ENCODE measurements at regions not wholly inside any gene's neighbourhood (a gene's known extent, or its start where the extent isn't known, plus 50 kb on each side); places are given as distances from the start of the nearest gene placed in this dataset.
A peak's percentile ranks its signal among the peaks of the same experiment; 100 is the strongest.

DNA sequence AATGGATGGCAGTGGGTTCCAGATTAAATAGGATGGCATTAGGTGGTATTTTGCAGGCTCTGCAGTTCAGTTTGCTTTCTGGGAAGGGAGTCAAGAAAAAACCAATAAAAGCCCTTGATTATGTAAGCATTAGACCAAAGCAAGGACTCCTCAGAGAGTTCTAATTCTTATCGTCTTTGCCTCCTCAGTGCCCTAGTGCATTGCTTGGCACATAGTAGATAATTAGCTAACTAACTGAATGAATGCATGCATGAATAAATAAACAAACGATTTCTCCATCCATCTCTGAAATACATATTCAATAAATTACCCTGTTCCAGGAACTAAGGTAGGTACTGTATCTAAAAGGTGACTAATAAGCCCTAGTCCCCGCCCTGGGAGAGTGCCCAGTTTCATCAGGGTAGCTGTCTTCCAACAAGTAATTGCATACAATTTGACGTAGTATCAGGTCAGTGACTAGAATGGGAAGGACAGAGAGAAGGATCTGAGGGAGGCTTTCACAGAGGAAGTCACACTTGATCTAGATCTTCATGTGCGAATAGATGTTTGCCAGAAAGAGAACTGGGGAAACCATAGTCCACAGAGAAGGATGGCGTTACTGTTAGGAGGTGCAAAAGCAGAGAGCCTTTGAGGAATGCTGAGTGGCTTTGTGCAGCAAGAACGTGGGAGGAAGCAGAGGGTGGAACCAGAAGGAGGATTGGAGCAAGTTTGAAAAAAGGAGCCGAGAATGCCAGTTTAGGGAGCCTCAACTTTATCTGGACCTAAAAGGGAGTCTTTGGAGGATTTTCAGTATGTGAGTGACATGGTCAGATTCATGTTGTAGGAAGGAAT, 111.4 kb downstream of the TBX19 start:
- no peak for DNase-seq (ENCODE audit: extremely low read depth in 1 of 2, low read depth in 1 of 2)

DNA sequence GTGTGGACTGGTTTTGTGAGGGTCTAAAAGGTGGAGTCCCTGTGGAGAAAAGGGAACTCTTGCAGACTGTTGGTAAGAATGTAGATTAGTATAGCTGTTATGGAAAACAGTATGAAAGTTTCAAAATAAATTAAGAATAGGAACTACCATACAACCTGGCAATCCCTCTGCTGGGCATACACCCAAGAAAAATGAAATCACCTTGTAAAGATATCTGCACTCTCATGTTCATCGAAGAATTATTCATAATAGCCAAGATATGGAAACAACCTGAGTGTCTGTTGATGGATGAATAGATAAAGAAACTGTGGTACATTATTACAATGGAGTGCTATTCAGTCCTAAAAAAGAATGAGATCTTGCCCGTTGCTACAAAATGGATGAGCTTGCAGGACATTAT, 109.6 kb downstream of the TBX19 start:
- no peak for DNase-seq (ENCODE audit: extremely low read depth in 1 of 2, low read depth in 1 of 2)

DNA sequence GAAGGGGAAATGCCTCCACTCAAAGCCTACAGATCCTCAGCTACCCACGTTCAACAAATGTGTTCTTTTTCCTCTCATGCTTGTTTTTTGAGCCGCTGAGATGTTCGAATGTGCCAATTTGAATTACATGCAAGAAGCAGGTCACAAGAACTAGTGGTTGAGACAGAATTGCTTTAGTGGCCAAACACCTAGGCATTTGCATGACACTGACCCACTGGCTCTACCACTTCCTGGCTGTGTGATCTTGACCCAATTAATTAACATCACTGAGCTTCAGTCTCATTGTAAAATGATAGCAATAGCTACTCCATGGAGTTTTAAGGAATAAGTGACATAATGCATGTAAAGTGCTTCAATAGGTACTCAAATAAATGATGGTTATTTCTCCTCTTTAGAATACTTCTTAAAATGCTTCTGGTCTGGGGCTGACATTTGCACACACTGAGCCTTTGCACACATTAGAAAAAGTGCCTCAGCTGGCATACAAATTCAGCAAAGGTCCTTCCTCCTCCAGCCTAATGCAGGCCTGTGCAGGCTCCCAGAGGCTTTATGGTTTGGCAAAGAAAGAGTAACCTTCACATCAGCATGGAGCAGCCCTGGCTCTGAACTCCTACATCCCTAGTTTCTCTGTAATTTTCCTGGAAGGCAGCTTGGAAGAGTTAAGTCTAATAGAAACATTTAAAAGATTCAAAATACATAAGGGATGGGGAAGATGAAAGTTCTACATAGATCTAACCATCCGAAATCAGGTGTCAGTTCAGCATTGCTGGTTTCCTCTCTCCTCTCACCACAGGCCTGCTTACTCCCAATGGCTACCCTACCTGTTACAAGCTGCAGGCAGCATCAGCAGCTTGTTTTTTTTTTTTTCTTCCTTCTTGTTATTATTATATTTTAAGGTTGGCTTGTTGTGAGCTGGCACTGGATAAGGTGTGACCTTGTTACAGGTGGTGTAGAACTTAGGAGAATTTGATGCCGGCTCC, 107.4 kb downstream of the TBX19 start:
- no peak for DNase-seq (ENCODE audit: extremely low read depth in 1 of 2, low read depth in 1 of 2)

DNA sequence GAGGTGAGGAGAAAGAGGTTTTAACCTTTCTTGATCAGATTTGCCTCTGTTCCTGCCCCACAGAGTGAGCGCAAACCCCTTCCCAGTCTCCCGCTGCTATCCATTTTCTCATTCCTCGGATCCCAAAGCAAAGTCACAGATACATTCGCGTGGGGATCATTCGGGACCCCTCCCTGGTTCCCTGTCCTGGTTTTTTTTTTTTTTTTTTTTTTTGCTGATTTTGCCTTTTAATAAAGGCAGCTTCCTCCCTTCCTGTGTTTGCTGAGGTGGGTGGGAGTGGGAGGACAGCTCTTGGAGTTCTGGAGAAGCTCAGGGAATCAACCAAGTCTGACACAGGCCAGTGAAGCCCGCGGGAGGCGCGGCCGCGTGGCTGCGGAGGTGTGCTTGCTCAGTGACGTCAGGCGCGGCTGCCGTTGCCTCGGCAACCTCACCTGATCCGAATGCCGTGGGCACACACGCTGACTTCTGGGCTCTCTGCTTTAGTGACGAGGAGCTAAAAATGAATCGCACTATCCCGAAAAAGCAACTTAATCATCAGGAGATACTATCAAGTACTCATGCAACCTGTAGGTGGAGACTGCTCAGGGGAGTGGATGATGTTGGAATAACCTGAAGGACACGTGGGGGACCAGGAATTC, 106.4 kb downstream of the TBX19 start:
- peak; percentile 44 to 71 for DNase-seq (ENCODE audit: extremely low read depth in 1 of 2, low read depth in 1 of 2)

DNA sequence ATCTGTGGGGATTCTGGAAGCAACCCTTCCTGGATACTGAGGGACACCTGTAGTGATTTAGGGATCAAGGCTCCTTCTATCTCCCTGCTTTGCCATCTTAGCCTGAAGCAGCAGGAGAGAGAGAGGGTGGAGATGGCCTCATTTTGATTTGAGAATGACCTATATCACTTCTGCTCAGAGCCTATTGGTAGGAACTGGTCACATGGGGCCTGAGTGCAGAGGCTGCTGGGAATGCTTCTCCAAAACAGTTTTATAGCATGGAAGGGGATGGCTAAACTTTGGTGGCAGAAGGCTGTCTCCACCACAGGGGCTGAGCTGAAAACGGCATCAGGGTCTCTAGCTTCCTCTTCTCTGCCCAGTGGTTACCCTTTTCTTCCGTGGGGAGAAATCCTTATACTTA, 105.8 kb downstream of the TBX19 start:
- DNase-seq (ENCODE audit: extremely low read depth in 1 of 2, low read depth in 1 of 2), result no peak

GRCh38 chr1:168381850-168382249, 101.2 kb downstream of the TBX19 start:
- no peak for DNase-seq (ENCODE audit: extremely low read depth in 1 of 2, low read depth in 1 of 2)

DNA sequence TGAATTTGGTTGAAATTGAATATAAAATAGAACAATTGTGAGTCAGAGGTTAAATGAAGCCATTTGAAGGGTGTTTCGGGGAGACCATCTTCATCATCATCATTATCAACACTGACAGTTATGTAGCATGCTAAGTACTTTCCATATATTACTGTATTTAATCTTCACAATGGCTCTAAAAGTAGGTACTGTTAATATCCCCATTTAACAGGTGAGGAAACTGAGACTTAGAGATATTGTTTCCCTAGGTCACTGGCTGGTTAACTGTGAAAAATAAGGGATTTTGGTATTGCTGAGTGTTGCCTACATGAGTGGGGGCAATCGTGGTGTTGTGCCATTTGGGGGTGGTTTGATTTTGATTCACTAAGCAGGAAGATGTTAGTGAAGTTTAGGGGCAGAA, 100.3 kb downstream of the TBX19 start:
- DNase-seq (ENCODE audit: extremely low read depth in 1 of 2, low read depth in 1 of 2), result no peak

- no peak for DNase-seq (ENCODE audit: extremely low read depth in 1 of 2, low read depth in 1 of 2)
These were observed 98.6 kb downstream of the TBX19 start for GRCh38 chr1:168379104-168379860.

DNA sequence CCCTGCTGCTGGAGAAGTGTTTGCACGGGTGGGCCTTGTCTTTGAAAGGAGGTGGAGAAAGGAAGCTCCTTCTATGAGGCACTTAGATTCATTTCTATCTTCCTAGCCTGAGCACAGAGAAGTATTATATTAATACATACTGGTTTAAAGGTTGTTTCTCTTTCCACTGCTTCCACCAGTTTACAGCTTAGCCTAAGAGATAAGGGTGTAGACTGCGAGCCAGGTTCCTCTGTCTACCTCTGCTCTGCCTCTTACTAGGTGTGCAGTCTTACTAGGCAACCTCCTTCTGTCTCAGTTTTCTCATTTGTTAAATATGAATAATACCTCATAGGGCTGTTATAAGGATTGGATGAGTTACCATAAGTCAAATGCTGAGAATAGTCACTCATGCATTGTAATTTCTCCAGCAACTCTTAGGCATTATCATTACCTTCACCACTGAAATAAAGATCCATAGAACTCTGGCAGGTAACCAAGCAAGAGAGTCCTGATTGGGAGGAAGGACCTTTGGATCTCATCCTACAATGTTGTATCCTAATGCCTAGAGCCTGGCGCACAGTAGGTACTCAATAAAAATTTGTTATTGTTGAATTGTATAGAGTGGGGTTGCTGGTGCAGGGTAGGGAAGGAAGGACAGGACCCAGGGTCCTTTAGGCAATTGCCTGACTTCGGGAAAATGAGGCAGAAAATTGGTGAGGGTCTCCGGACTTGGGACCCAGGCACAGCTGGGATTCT, 95.1 kb downstream of the TBX19 start:
- no peak for DNase-seq (ENCODE audit: extremely low read depth in 1 of 2, low read depth in 1 of 2)

GRCh38 chr1:168374566-168374965, 93.9 kb downstream of the TBX19 start:
- no peak for DNase-seq (ENCODE audit: extremely low read depth in 1 of 2, low read depth in 1 of 2)

- no peak for DNase-seq (ENCODE audit: extremely low read depth in 1 of 2, low read depth in 1 of 2)
These were observed 93.2 kb downstream of the TBX19 start for GRCh38 chr1:168373869-168374268.

- no peak for DNase-seq (ENCODE audit: extremely low read depth in 1 of 2, low read depth in 1 of 2)
These were observed 92.2 kb downstream of the TBX19 start for GRCh38 chr1:168372861-168373371.

DNA sequence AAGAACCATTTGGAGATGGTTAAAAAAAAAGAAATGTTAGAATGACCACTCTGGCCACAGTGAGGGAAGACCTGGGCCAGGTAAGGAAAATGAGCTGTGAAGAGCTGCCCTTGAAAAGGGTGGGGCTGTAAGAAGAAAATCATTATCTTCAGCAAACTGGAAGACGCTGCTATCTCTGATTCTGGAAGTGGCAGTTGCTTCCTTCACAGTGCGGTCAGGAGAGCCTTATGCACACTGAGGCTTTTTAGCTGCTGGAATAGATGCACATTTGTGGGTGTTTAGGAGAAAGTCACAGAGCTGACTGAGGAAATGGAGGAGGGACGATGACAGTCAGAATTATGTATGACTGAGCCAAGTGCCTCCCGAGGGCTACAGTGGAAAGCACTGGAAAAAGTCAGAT, 91.6 kb downstream of the TBX19 start:
- no peak for DNase-seq (ENCODE audit: extremely low read depth in 1 of 2, low read depth in 1 of 2)

GRCh38 chr1:168371477-168371876, 90.8 kb downstream of the TBX19 start:
- no peak for DNase-seq (ENCODE audit: extremely low read depth in 1 of 2, low read depth in 1 of 2)

DNA sequence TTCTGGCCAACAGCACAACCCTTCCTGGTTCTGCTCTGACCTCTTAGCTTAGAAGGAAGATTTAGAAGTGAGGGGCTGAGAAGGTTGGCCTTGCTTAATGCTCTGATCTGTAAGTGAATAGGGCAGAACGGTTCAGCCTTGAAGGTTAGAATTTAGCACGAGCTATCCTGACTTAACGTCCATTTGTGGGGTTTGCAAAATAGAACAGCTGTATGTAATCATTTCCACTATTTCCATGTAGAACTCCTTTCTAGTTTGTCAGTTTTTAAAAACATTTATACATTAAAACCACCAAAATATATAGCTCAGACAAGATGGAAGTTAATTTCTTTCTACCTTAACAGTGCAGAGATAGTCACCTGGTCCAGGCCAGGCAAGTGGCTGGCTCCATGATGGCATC, 89.9 kb downstream of the TBX19 start:
- DNase-seq (ENCODE audit: extremely low read depth in 1 of 2, low read depth in 1 of 2), result no peak

DNA sequence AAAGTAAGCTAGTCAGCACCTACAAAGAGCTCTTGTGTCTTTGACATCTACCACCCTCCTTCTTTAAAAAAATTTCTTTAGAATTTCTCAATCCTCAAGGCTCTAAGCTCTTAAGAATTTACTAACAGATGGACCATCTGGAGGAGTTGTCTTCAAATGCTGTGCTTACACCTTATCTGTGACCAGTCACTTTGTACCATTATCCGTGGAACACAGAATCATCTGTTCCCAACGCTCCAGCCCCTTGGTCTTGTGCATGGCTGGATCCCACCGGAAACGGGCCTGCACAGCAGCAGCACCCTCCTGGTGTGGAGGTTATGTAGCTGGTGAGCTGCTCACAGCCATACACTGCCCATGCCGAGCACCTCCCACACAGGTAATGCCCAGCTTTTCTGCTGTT, 89.0 kb downstream of the TBX19 start:
- no peak for DNase-seq (ENCODE audit: extremely low read depth in 1 of 2, low read depth in 1 of 2)

DNA sequence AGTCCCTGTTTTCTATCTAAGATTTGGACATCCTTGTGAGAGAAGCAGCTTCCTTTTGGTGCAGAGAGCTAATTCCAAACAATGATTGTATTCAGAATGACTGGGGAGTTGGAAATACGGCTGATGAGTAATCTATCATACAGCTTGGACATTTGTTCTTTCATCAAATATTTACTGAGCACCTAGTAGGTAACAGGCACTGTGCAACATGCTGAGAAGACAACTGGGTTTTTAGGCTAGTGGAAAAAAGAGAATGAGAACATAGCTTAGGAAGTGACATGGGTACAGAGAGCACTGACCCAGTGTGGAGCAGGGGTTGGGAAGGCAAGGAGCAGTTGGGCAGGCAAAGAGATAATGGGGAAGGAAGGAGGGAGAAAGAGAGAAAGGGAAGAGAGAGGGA, 87.5 kb downstream of the TBX19 start:
- no peak for DNase-seq (ENCODE audit: extremely low read depth in 1 of 2, low read depth in 1 of 2)

GRCh38 chr1:168365719-168366479, 85.2 kb downstream of the TBX19 start:
- DNase-seq (ENCODE audit: extremely low read depth in 1 of 2, low read depth in 1 of 2), result no peak

All from stimulated activated CD8-positive, alpha-beta memory T cell treated with anti-CD3 and anti-CD28 coated beads, Interleukin-7, amount 100 ng/mL, for 48 hours (primary cell).